ENCODE measurements at regions not wholly inside any gene's neighbourhood (a gene's known extent, or its start where the extent isn't known, plus 50 kb on each side); places are given as distances from the start of the nearest gene placed in this dataset.

GRCh38 chr16:22618842-22619241 lies 108.2 kb downstream of the NPIPB5 start:
- TF ChIP-seq EZH2 (IDR thresholded peaks at IDR 0.05; ENCODE audit: borderline replicate concordance, low read depth, low read length, poor library complexity, severe bottlenecking) (no peak), CTCF (conservative IDR thresholded peaks at IDR 0.05; ENCODE audit: low read depth, low read length) (no peak)

All from A673 (cell line).